Left ventricle myocardium superior (tissue), 1 donor: ENCODE measurements at regions not wholly inside any gene's neighbourhood (a gene's known extent, or its start where the extent isn't known, plus 50 kb on each side); places are given as distances from the start of the nearest gene placed in this dataset.
"Not testable (repeated sequence)": the region's sequence is repeated elsewhere in the genome, so short reads cannot be mapped to it uniquely, and the experiment has no call there.

ENCODE experiments used
- ATAC-seq: fragments of 200-7000 bp; cut with Tn5 transposase; one replicate; pipeline ENCODE4 v1.9.1; 2020; ENCODE audit warnings: mild to moderate bottlenecking, moderate library complexity
- DNase-seq: peaks from one replicate; pipeline ENCODE4 v3.0.0-alpha.2; 2020
- intact Hi-C: fragments of 100-400 bp; cut with micrococcal nuclease; formaldehyde crosslinking; loops from one replicate; pipeline ENCODE4 v1.11.0; 2022
- donor health status: DM: no; HTN: yes; CAD: no; lungs with severe emphysema.

DNA sequence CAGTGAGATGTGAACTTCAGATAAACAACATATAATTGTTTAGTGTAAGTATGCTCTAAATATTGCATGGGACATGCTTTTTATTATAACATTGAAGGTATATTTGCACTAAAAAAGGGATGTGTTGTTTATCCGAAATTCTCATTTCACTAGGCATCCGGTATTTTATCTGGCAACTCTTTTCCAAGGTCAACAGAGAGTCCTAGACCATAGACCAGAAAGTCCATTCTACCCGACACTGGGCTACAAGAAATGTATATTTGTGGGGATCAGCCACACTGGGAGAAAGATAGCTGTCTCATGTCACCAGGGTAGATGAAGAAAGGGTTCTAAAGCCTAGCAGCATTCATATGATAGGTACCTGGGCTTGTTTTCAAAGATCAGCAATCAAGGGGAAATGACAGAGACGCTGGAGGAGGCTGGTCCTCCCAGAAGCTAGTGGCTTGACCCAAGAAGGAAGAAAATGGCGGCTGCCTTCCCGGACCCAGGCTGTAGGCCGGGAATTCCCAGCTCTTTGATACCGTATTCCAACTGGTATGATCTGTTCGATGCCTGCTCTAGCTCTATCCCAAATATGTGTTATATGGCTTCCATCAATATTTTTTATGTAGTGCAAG lies 161.1 kb upstream of the IRF2BP2 start:
- intact Hi-C loops = no loop called here
- no peak for DNase-seq
- no peak for ATAC-seq

DNA sequence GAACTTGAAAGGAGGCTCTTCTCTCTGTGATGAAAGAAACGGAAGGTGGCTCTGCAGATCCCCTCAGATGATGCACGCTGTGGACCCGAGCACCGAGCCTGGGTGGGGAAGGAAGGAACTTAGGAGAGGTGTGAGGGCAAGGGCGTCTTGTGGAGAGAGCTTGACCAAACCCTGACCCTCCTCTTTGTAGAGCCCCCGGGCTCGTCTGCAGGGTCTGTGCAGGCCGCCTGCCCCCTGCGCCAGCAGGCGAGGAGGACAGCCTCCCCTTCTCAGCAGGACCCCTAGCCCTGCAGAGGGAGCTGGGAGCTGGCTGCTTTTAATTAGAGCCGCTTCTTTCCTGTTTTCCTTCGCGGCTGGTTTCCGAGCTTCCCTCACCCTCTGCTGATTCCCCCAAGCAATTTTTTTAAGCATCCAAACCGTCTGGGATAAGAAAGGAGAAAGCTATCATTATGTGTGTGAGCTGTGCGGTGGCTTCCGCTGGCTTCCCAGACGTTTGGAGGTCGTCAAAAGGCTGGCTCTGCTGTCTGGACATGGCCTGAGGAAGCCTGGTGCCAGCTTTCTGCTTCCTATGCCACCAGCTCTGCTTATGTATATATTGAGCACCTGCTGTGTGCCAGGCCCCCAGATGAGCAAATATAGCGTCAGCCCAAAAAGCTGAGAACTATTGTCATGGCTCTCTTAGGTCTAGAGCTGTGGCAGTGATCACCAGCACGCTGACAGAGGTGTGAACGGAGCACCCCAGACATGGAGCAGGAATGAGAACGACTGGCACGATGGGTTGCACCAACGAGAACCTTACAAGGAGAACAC lies 160.2 kb upstream of the IRF2BP2 start:
- ATAC-seq (no peak), DNase-seq (no peak)
- intact Hi-C loops = no loop called here

DNA sequence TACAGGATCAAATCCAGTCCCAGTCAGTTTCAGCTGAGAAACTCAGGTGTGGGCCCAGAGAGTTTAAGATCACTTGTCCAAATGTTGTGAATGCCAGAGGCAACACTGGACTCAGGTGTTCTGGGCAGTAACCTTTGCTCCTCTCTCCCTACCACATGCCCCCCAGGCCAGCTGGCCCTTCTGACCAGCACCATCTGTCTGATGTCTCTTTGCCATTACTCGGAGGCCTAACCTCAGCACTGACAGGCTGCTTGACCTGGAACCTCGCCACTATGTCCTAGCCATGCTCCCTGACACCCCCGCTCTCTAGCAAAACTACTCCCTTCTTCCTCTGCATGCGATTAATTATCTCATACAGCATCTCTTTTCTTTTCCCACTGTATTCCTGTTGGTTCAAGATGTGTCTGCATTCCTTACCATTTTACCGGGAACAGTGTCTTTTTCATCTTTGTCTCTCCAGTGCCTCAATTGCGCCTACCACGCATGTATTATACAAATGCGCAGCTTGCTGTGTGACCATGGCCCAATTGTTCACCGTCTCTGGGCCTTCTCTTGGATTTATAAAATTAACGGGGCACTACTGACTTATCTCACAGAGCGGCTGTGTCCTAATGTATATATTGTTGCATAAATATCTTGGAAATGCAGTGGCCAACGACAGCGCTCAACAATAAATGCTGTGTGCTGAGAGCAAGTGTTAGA lies 159.5 kb upstream of the IRF2BP2 start:
- intact Hi-C loops = no loop called here
- ATAC-seq (no peak), DNase-seq (no peak)

DNA sequence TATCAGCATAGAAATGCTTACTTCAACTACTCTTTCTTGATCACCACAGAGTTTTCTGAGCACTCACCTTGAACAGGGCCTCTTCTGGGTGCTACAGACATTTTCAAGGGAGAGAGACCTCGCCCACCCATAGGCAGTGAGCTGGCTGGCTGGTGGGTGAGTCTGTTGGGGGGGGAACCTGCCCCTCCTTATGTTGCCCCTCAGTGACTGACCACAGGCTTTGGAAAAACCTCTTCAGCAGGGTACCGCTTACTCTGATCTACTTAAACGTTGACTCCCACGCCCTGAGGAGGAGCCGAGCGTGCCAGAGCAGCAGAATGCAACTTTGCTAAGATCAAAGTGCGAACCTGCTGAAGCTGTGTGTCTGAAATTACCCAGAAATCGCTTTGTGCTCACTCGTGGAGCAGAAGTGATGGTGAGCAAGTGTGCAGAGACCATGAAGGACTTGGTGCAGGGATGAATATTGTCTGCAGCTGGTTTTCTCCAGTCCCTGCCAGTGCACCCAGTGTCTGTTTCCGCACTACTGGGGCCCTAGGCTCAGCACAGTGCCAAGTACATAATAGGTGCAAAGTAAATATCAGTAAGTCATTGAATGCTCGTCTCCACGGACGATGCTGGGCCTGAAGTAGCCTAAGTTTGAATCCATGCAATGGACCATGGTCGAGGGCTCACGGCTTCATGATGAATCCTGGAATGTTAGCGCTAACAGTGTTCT lies 158.7 kb upstream of the IRF2BP2 start:
- intact Hi-C loops = no loop called here

DNA sequence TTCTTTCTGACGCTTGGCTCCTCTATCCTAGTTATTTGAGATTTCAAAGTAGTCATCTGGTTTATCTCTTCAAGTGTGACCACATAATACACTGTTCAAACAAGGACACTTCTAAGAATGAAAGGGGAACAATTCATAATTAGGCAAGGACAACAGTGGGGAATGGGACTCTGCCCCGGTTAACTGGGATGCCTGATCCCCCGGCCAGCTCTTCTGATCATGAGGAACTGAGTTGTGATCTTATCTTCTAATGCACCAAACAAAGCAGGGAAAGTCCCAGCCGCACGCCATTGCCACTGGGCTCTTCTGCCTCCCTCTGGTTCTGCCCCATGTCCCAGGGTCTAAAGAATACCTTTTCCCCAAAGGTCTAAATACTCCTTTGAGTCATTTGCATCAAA lies 158.2 kb upstream of the IRF2BP2 start:
- DNase-seq (no peak), ATAC-seq (no peak)
- intact Hi-C loops = no loop called here

More for the DNA sequence above, 158.7 kb upstream of the IRF2BP2 start:
- ATAC-seq (no peak), DNase-seq (no peak)

DNA sequence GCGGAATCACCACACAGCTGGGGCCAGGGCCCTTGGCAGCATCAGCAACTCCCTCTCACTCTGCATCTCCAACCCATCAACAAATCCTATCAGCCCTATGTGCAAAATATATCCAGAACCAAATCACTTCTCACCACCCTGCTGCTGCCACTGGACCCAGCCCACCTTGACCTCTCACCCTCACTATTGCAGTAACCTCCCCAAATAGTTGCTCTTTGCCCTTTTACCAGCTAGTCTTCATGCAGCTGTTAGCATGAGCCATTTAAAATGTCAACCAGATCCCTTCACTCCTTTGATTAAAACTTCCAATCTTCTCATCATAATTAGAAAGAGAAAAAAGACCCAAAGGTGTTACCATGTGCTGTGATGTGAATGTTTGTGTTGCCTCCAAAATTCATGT lies 155.7 kb upstream of the IRF2BP2 start:
- ATAC-seq (no peak), DNase-seq (no peak)
- intact Hi-C loops = no loop called here

DNA sequence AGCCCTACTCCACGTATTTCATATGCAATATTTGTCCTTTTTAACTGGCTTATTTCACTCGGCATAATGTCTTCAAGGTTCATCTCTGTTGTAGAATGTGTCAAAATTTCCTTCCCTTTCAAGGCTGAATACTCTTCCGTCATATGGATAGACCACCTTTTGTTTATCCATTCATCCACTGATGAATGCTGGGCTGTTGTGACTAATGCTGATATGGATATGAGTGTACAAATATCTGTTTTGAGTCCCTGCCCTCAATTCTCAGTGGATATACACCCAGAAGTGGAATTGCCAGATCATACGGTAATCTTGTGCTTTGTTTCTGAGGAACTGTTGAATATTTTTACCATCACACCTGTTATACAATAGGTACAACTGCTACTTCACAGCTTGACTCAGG lies 155.2 kb upstream of the IRF2BP2 start:
- intact Hi-C loops = no loop called here
- ATAC-seq = no peak
- DNase-seq = no peak

DNA sequence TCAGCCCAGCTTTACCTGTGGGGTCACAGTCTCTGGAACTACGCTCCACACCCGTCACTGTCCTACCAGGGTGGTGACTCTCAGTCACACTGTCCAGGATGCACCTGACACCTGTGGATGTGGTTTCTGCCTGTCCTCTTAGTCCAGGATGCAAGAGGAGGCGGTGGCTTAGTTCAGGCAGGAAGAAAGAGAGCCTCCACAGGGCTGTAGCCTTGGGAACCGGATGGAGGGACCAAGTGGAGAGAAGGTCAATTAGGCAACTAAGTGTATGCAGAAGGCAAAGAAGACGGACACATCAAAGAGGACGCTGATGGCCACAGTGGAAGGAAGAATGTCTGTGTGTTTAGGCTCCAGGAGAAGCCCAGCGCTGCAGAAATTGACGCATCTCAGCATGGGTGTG lies 153.9 kb upstream of the IRF2BP2 start:
- DNase-seq = no peak
- intact Hi-C loops = no loop called here
- no peak for ATAC-seq

DNA sequence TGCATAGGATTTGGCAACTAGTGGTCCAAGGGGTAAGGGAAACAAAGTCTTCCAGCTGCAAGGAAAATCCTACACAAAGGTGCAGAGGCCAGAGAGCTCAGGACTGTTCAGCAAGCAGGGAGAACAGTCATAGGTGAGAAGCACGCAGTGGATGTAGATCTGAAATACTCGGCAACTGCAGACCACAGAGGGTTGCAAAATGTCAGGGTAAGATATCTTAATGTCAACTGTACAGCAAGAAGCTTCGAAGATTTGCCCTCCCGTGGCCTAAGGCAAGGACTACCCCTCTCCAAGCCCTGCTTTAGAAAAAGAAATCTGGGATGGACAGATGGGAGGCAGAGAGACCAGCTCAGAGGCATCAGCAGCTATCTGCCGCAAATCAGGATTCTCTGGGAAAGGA lies 153.4 kb upstream of the IRF2BP2 start:
- DNase-seq = no peak
- no peak for ATAC-seq
- intact Hi-C loops = no loop called here

DNA sequence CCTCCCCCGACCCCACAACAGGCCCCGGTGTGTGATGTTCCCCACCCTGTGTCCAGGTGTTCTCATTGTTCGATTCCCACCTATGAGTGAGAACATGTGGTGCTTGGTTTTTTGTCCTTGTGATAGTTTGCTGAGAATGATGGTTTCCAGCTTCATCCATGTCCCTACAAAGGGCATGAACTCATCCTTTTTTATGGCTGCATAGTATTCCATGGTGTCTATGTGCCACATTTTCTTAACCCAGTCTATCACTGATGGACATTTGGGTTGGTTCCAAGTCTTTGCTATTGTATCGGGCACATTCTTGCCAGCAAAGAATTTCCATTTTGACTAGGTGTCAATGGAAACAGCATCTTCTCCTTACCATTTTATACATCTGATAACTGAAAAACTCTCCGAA lies 152.1 kb upstream of the IRF2BP2 start:
- ATAC-seq, DNase-seq, intact Hi-C loops: not testable (repeated sequence)

DNA sequence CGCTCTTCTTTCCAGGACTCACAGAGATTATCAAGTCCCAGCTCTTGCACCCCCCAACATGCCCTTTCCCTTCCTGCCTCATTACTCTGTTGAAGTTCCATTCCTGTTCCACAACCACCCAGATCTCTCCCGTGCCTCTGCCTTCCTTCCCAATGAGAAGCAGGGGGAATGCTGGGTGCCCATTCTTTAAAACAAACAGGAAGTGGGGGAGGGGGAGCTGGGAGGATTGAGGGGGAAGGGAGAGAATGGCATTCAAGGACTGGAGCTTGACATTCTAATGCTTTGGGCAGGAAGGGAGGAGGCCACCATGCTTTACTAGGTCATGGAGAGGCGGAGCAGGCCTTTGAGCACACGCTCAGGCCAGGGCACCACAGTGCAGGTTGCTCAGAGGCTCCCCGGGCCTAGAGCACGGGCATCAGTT lies 150.3 kb upstream of the IRF2BP2 start:
- no peak for ATAC-seq
- intact Hi-C loops = no loop called here
- DNase-seq = no peak

DNA sequence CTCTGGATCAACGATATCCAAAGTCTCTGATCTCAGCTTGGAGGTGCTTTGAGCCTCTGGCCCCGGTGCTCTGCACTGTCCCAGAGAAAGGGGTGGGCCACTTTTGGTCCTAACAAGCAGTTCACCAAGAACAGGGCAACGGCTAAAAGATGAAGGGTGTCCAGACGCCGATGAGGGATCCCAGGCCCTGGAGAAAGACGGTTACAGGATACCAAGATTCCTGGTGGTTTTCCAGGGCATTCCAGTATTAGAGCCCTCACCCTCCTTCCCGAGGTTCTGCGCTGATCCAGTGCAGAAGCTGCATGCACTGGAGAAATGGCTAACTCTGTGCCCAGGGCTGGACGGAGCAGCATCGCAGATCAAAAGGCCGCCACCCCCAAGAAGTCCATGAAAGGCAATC lies 149.9 kb upstream of the IRF2BP2 start:
- DNase-seq (no peak), ATAC-seq (no peak)
- intact Hi-C loops = no loop called here

DNA sequence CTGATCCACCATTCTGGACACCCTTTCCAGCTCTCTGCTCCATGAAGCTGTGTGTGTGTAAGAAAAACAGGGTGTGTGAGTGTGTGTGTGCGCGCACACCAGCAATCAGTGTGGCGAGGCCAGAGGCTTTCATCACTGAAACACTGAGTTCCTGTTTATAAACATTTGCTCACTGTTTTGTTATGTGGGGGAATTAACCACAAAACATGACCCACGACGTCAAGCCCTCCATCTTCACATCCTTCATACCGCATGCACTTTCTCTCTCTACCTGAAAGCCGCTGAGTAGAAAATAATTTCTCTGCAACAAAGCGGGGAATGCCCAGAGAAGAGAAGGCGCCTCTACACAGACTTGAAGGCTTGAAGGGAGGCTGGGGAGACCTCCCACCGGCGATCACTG lies 148.9 kb upstream of the IRF2BP2 start:
- no peak for ATAC-seq
- intact Hi-C loops = no loop called here

DNA sequence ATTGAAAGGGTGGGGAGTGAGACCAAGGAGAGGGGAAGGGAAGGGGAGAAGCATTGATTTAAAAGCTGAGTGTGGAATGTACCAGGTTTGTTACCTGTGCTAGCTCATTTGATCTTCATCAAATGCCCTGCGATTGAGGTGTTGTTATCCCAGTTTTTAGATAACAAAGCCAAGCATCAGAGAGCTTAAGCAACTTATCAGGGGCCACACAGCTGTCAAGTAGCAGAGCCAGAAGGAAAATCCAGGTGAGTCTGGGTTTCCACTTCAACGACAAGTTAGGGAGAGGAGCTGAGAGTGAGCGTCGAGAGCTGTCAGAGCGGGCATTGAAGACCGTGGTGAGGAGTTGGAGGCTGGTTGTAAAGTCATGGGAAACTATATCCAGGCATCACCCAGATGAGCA lies 146.9 kb upstream of the IRF2BP2 start:
- no peak for ATAC-seq
- no peak for DNase-seq
- intact Hi-C loops = no loop called here

More for the DNA sequence above, 148.9 kb upstream of the IRF2BP2 start:
- DNase-seq = no peak

DNA sequence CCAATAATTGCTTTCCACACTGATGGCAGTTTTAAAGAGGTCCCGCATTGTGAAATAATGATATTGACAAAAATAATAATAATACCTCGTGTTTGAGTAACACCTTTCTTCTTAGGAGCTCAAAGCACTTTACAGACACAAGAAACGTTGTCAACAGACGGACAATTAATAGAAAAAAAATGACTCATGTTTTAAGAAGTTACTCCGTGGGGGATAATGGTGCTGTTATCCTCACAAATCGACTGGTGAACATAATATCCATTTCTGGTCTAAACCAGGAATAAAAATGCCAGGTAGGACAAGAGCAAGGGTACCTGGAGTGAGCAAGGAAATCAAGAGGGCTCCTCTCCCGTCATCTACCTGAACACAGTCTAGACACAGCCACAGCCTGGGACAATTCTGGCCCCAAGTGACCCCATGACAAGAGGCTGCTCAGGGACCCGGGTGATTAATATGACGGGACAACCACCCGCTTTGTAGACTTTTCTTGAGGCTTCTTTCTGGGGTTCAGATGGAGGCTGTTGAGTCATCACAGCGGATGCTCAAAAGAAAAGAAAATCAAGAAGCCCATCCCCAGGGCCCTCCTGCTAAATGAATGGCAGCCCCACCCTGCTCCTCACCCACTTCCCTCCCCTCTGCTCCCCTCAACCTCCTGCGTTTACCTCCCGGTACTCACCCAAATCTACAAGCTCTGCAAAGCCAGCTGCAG lies 146.2 kb upstream of the IRF2BP2 start:
- intact Hi-C loops = no loop called here
- DNase-seq (no peak), ATAC-seq (no peak)

DNA sequence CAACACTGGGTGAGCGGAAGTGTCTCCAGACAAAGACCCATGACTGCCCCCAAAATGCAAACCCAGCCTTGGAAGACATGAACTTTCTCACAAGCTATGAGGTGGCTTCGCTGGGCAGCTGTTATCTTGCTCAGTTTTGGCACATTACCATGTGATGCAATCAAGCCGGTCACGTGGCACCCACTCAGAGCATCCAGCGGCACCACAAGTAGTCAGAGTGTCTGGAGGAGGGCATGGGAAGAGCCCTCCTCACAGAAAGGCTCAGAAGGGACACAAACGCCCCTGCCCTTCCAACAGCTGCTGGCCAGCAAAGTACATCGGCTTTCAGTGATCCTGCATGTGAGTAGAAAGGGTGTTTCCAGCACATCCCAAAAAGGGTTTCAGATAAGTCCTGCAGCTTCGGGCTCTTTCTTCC lies 145.5 kb upstream of the IRF2BP2 start:
- DNase-seq (peak; percentile 79), ATAC-seq (peak; percentile 88)
- intact Hi-C loops = no loop called here

DNA sequence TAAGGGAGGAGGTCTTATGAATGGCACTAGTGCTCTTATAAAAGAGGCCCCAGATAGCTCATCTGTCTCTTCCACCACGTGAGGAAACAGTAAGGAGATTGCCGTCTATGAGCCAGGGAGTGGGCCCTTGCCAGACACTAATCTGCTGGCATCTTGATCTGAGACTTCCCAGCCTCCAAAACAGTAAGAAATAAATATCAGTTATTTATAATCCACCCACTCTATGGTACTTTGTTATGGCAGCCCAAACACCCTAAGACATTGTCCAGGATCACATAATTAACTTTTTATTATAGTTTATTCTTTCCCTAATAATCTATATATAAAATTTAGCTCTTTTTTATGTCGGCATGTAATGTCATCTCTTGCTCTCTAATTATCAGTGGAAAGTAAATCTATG lies 144.0 kb upstream of the IRF2BP2 start:
- no peak for ATAC-seq
- intact Hi-C loops = no loop called here
- DNase-seq = no peak

DNA sequence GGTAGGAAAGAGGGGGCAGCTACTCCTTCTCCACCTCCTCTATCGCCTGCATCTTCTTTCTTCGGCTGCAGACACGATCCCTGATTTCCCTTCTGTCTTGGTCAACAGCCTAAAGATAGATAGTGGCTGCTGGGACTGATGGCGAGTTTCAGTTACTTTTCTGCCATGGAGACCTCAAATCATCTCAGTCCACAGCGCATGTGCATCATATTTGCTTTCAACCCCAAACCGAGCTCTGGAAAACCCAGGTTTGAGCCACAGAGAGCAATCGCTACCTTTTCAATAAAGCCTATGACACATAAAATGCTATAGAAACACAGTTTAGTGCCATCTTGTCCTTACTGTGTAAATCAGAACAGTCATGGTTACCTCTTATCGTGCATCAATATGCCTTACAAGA lies 142.9 kb upstream of the IRF2BP2 start:
- intact Hi-C loops = no loop called here
- no peak for DNase-seq
- ATAC-seq = no peak

DNA sequence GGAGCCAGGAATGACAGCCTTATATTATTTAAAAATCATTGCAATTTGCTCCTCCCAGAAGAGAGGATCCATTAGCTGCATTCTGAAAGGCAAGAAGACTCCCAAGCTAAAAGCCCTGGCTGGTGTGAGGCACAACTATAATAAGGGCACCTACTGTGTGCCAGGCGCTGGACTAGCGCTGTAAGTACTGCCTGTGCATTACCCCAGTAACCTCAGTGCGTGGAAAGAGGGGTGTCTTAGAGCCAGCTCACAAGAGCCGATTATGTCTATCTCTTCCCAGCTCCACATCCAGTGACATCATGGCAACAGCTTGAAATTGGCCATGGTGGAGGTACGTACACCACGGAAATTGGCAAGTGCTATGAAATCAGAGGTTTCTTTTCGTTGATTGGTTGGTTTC lies 141.7 kb upstream of the IRF2BP2 start:
- intact Hi-C loops = no loop called here
- DNase-seq (no peak), ATAC-seq (no peak)
